ENCODE measurements at regions not wholly inside any gene's neighbourhood (a gene's known extent, or its start where the extent isn't known, plus 50 kb on each side); places are given as distances from the start of the nearest gene placed in this dataset.

- TF ChIP-seq CTCF (IDR thresholded peaks at IDR 0.05): no peak
- H3K4me3 ChIP-seq: no peak overlapping the region
- H3K9me3 ChIP-seq: no peaks in the 10 kb centered on the region
- no peaks in the 10 kb centered on the region for H3K4me1 ChIP-seq
- H3K27ac ChIP-seq: no peak overlapping the region
- no peaks in the 10 kb centered on the region for H3K27me3 ChIP-seq
- intact Hi-C loops (cut with DNase I): no loop called here
- no peaks in the 10 kb centered on the region for H3K36me3 ChIP-seq
- DNase-seq (ENCODE audit: low spot score in 2 of 2): no peak
Measured at GRCh38 chr3:103699228-103699627, 1264.4 kb downstream of the ZPLD1 start.

GRCh38 chr3:103705641-103706040 is 1270.8 kb downstream of the ZPLD1 start:
- no peak for DNase-seq (ENCODE audit: low spot score in 2 of 2)
- H3K4me3 ChIP-seq: no peak overlapping the region
- H3K9me3 ChIP-seq: no peaks in the 10 kb centered on the region
- no peaks in the 10 kb centered on the region for H3K4me1 ChIP-seq
- H3K27me3 ChIP-seq: no peaks in the 10 kb centered on the region
- intact Hi-C loops (cut with DNase I): no loop called here
- no peak overlapping the region for H3K27ac ChIP-seq
- no peak for TF ChIP-seq CTCF (IDR thresholded peaks at IDR 0.05)
- H3K36me3 ChIP-seq: no peaks in the 10 kb centered on the region

GRCh38 chr3:103706671-103707070 is 1271.9 kb downstream of the ZPLD1 start:
- no peaks in the 10 kb centered on the region for H3K4me1 ChIP-seq
- H3K36me3 ChIP-seq: no peaks in the 10 kb centered on the region
- H3K27ac ChIP-seq: no peak overlapping the region
- H3K9me3 ChIP-seq: no peaks in the 10 kb centered on the region
- DNase-seq (ENCODE audit: low spot score in 2 of 2): no peak
- no peak overlapping the region for H3K4me3 ChIP-seq
- no peaks in the 10 kb centered on the region for H3K27me3 ChIP-seq
- no peak for TF ChIP-seq CTCF (IDR thresholded peaks at IDR 0.05)
- intact Hi-C loops (cut with DNase I): no loop called here

GRCh38 chr3:103711670-103712069 is 1276.9 kb downstream of the ZPLD1 start:
- Histone ChIP-seq H3K27ac (no peak overlapping the region), H3K9me3 (no peaks in the 10 kb centered on the region)
- DNase-seq (ENCODE audit: low spot score in 2 of 2): no peak

GRCh38 chr3:103712320-103713008 is 1277.6 kb downstream of the ZPLD1 start:
- H3K4me1 ChIP-seq: no peaks in the 10 kb centered on the region
- no peaks in the 10 kb centered on the region for H3K36me3 ChIP-seq
- DNase-seq (ENCODE audit: low spot score in 2 of 2): no peak
- no peaks in the 10 kb centered on the region for H3K9me3 ChIP-seq
- no peaks in the 10 kb centered on the region for H3K27me3 ChIP-seq
- H3K27ac ChIP-seq: no peak overlapping the region
- H3K4me3 ChIP-seq: no peak overlapping the region
- no peak for TF ChIP-seq CTCF (IDR thresholded peaks at IDR 0.05)
- intact Hi-C loops (cut with DNase I): no loop called here

More at GRCh38 chr3:103711670-103712069, 1276.9 kb downstream of the ZPLD1 start:
- no peaks in the 10 kb centered on the region for H3K36me3 ChIP-seq
- no peak overlapping the region for H3K4me3 ChIP-seq
- intact Hi-C loops (cut with DNase I): no loop called here
- H3K4me1 ChIP-seq: no peaks in the 10 kb centered on the region
- H3K27me3 ChIP-seq: no peaks in the 10 kb centered on the region
- TF ChIP-seq CTCF (IDR thresholded peaks at IDR 0.05): no peak

- no peaks in the 10 kb centered on the region for H3K36me3 ChIP-seq
- H3K4me1 ChIP-seq: no peaks in the 10 kb centered on the region
- no peaks in the 10 kb centered on the region for H3K27me3 ChIP-seq
- intact Hi-C loops (cut with DNase I): no loop called here
- no peak overlapping the region for H3K4me3 ChIP-seq
- H3K9me3 ChIP-seq: no peaks in the 10 kb centered on the region
- DNase-seq (ENCODE audit: low spot score in 2 of 2): no peak
- TF ChIP-seq CTCF (IDR thresholded peaks at IDR 0.05): no peak
- H3K27ac ChIP-seq: no peak overlapping the region
Measured at GRCh38 chr3:103729547-103729946, 1294.7 kb downstream of the ZPLD1 start.

Measured in ascending aorta (tissue), 2 donors.